ENCODE measurements at regions not wholly inside any gene's neighbourhood (a gene's known extent, or its start where the extent isn't known, plus 50 kb on each side); places are given as distances from the start of the nearest gene placed in this dataset.

- no peak for ATAC-seq (replicated peaks; ENCODE audit: extremely low read depth, poor library complexity, severe bottlenecking)
- Mint-ChIP-seq H3K4me3 (no peak overlapping the region), H3K27ac (ENCODE audit: low read depth) (no peak overlapping the region), H3K27me3 (peaks cover 54% of the 10 kb centered on the region), H3K9me3 (no peaks in the 10 kb centered on the region), H3K4me1 (no peaks in the 10 kb centered on the region), H3K36me3 (ENCODE audit: insufficient read depth) (no peaks in the 10 kb centered on the region)
- no peak for DNase-seq (ENCODE audit: low spot score in 2 of 2)
These were observed 128.0 kb upstream of the EEA1 start for GRCh38 chr12:93056971-93057535.

GRCh38 chr12:93058280-93058679 lies 129.2 kb upstream of the EEA1 start:
- H3K36me3 Mint-ChIP-seq (ENCODE audit: insufficient read depth): no peaks in the 10 kb centered on the region
- H3K27me3 Mint-ChIP-seq: peaks cover 45% of the 10 kb centered on the region
- ATAC-seq (replicated peaks; ENCODE audit: extremely low read depth, poor library complexity, severe bottlenecking) (no peak), DNase-seq (ENCODE audit: low spot score in 2 of 2) (no peak)
- no peaks in the 10 kb centered on the region for H3K9me3 Mint-ChIP-seq
- no peak overlapping the region for H3K27ac Mint-ChIP-seq (ENCODE audit: low read depth)
- H3K4me1 Mint-ChIP-seq: no peaks in the 10 kb centered on the region
- no peak overlapping the region for H3K4me3 Mint-ChIP-seq

GRCh38 chr12:93059288-93059687 lies 130.2 kb upstream of the EEA1 start:
- peaks cover 49% of the 10 kb centered on the region for H3K27me3 Mint-ChIP-seq
- H3K9me3 Mint-ChIP-seq: no peaks in the 10 kb centered on the region

GRCh38 chr12:93059925-93060665 lies 131.0 kb upstream of the EEA1 start:
- no peaks in the 10 kb centered on the region for H3K36me3 Mint-ChIP-seq (ENCODE audit: insufficient read depth)
- H3K27me3 Mint-ChIP-seq: peaks cover 49% of the 10 kb centered on the region
- H3K4me3 Mint-ChIP-seq: no peak overlapping the region
- H3K4me1 Mint-ChIP-seq: no peaks in the 10 kb centered on the region
- H3K9me3 Mint-ChIP-seq: no peaks in the 10 kb centered on the region
- no peak for DNase-seq (ENCODE audit: low spot score in 2 of 2)
- ATAC-seq (replicated peaks; ENCODE audit: extremely low read depth, poor library complexity, severe bottlenecking): peak; percentile 70
- H3K27ac Mint-ChIP-seq (ENCODE audit: low read depth): no peak overlapping the region

More at GRCh38 chr12:93059288-93059687, 130.2 kb upstream of the EEA1 start:
- no peaks in the 10 kb centered on the region for H3K36me3 Mint-ChIP-seq (ENCODE audit: insufficient read depth)
- H3K4me3 Mint-ChIP-seq: no peak overlapping the region
- DNase-seq (ENCODE audit: low spot score in 2 of 2) (no peak), ATAC-seq (replicated peaks; ENCODE audit: extremely low read depth, poor library complexity, severe bottlenecking) (no peak)
- H3K4me1 Mint-ChIP-seq: no peaks in the 10 kb centered on the region
- no peak overlapping the region for H3K27ac Mint-ChIP-seq (ENCODE audit: low read depth)

- H3K36me3 Mint-ChIP-seq (ENCODE audit: insufficient read depth): no peaks in the 10 kb centered on the region
- no peaks in the 10 kb centered on the region for H3K9me3 Mint-ChIP-seq
- H3K27me3 Mint-ChIP-seq: peaks cover 51% of the 10 kb centered on the region
- no peak for ATAC-seq (replicated peaks; ENCODE audit: extremely low read depth, poor library complexity, severe bottlenecking)
- H3K4me1 Mint-ChIP-seq: no peaks in the 10 kb centered on the region
- H3K27ac Mint-ChIP-seq (ENCODE audit: low read depth): no peak overlapping the region
- no peak overlapping the region for H3K4me3 Mint-ChIP-seq
- DNase-seq (ENCODE audit: low spot score in 2 of 2): no peak
These were observed 131.8 kb upstream of the EEA1 start for GRCh38 chr12:93060666-93061472.

- Mint-ChIP-seq H3K4me1 (no peaks in the 10 kb centered on the region), H3K4me3 (no peak overlapping the region), H3K9me3 (no peaks in the 10 kb centered on the region), H3K27ac (ENCODE audit: low read depth) (no peak overlapping the region), H3K27me3 (peaks cover 51% of the 10 kb centered on the region), H3K36me3 (ENCODE audit: insufficient read depth) (no peaks in the 10 kb centered on the region)
- ATAC-seq (replicated peaks; ENCODE audit: extremely low read depth, poor library complexity, severe bottlenecking): no peak
- no peak for DNase-seq (ENCODE audit: low spot score in 2 of 2)
These were observed 132.7 kb upstream of the EEA1 start for GRCh38 chr12:93061473-93062419.

- Mint-ChIP-seq H3K4me3 (no peak overlapping the region), H3K36me3 (ENCODE audit: insufficient read depth) (no peaks in the 10 kb centered on the region), H3K4me1 (no peaks in the 10 kb centered on the region), H3K9me3 (no peaks in the 10 kb centered on the region), H3K27ac (ENCODE audit: low read depth) (no peak overlapping the region), H3K27me3 (peaks cover 40% of the 10 kb centered on the region)
- no peak for ATAC-seq (replicated peaks; ENCODE audit: extremely low read depth, poor library complexity, severe bottlenecking)
- no peak for DNase-seq (ENCODE audit: low spot score in 2 of 2)
These were observed 136.8 kb upstream of the EEA1 start for GRCh38 chr12:93065896-93066295.

GRCh38 chr12:93072340-93072739 lies 143.2 kb upstream of the EEA1 start:
- Mint-ChIP-seq H3K27me3 (peaks cover 46% of the 10 kb centered on the region), H3K9me3 (no peaks in the 10 kb centered on the region), H3K36me3 (ENCODE audit: insufficient read depth) (no peaks in the 10 kb centered on the region), H3K4me3 (no peak overlapping the region), H3K4me1 (no peaks in the 10 kb centered on the region), H3K27ac (ENCODE audit: low read depth) (no peak overlapping the region)
- DNase-seq (ENCODE audit: low spot score in 2 of 2) (no peak), ATAC-seq (replicated peaks; ENCODE audit: extremely low read depth, poor library complexity, severe bottlenecking) (no peak)

- Mint-ChIP-seq H3K27me3 (peaks cover 55% of the 10 kb centered on the region), H3K36me3 (ENCODE audit: insufficient read depth) (no peaks in the 10 kb centered on the region), H3K27ac (ENCODE audit: low read depth) (no peak overlapping the region), H3K9me3 (no peaks in the 10 kb centered on the region), H3K4me3 (no peak overlapping the region), H3K4me1 (no peaks in the 10 kb centered on the region)
- ATAC-seq (replicated peaks; ENCODE audit: extremely low read depth, poor library complexity, severe bottlenecking) (no peak), DNase-seq (ENCODE audit: low spot score in 2 of 2) (no peak)
These were observed 144.2 kb upstream of the EEA1 start for GRCh38 chr12:93073324-93073723.

GRCh38 chr12:93078059-93078458 lies 149.0 kb upstream of the EEA1 start:
- Mint-ChIP-seq H3K27me3 (peaks cover 23% of the 10 kb centered on the region), H3K4me1 (no peaks in the 10 kb centered on the region), H3K27ac (ENCODE audit: low read depth) (no peak overlapping the region), H3K36me3 (ENCODE audit: insufficient read depth) (no peaks in the 10 kb centered on the region), H3K4me3 (no peak overlapping the region), H3K9me3 (no peaks in the 10 kb centered on the region)
- ATAC-seq (replicated peaks; ENCODE audit: extremely low read depth, poor library complexity, severe bottlenecking) (no peak), DNase-seq (ENCODE audit: low spot score in 2 of 2) (no peak)

GRCh38 chr12:93078577-93078976 lies 149.5 kb upstream of the EEA1 start:
- Mint-ChIP-seq H3K4me3 (no peak overlapping the region), H3K9me3 (no peaks in the 10 kb centered on the region), H3K36me3 (ENCODE audit: insufficient read depth) (no peaks in the 10 kb centered on the region), H3K27ac (ENCODE audit: low read depth) (no peak overlapping the region), H3K27me3 (peaks cover 21% of the 10 kb centered on the region), H3K4me1 (no peaks in the 10 kb centered on the region)
- no peak for DNase-seq (ENCODE audit: low spot score in 2 of 2)
- ATAC-seq (replicated peaks; ENCODE audit: extremely low read depth, poor library complexity, severe bottlenecking): no peak

- ATAC-seq (replicated peaks; ENCODE audit: extremely low read depth, poor library complexity, severe bottlenecking) (no peak), DNase-seq (ENCODE audit: low spot score in 2 of 2) (no peak)
- no peaks in the 10 kb centered on the region for H3K36me3 Mint-ChIP-seq (ENCODE audit: insufficient read depth)
- H3K27me3 Mint-ChIP-seq: peaks cover 15% of the 10 kb centered on the region
- H3K27ac Mint-ChIP-seq (ENCODE audit: low read depth): no peak overlapping the region
- H3K4me3 Mint-ChIP-seq: no peak overlapping the region
- H3K9me3 Mint-ChIP-seq: no peaks in the 10 kb centered on the region
- no peaks in the 10 kb centered on the region for H3K4me1 Mint-ChIP-seq
These were observed 150.2 kb upstream of the EEA1 start for GRCh38 chr12:93079271-93079670.

All from central memory CD8-positive, alpha-beta T cell (primary cell).